ENCODE measurements at regions not wholly inside any gene's neighbourhood (a gene's known extent, or its start where the extent isn't known, plus 50 kb on each side); places are given as distances from the start of the nearest gene placed in this dataset.
"Not testable (repeated sequence)": the region's sequence is repeated elsewhere in the genome, so short reads cannot be mapped to it uniquely, and the experiment has no call there.

DNA sequence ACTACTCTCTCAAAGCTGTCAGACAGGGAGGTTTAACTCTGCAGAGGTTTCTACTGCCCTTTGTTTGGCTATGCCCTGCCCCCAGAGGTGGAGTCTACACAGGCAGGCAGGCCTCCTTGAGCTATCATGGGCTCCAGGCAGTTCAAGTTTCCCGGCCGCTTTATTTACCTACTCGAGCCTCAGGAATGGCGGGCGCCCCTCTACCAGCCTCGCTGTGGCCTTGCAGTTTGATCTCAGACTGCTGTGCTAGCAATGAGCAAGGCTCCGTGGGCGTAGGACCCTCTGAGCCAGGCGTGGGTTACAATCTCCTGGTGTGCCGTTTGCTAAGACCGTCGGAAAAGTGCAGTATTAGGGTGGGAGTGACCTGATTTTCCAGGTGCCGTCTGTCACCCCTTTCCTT, 124.3 kb downstream of the PTCHD1 start:
- not testable (repeated sequence) for DNase-seq

DNA sequence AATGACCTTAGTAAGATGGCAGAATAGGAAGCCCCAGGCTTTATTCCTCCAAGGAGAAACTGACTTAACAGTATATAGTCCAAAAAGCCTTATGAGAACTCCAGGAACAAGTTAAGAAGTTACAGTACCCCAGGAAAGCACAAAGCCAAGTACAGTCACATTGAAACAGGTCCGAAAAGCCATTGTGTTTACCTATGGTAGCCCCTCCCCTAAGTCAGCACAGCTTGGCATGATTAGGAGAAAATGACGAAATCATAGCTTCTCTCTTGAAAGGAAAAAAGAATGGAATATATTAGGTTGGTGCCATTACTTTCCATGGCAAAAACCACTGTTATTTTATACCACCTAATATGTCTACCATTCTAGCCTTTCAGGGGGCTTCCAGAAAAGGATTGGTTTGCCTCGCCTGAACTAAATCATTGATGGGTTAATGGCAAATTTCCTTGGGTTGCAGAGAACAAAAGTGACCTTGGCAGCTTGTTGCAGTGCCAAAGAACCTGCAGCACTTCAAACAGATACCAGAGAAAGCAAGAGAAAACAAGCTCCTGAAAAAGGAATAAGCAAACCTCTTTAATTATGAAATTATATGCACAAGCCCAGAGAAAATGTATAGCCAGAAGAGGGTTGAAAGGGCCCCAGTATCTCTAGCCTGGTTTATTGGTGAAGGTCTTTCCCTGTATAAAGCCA, 130.6 kb downstream of the PTCHD1 start:
- DNase-seq: no peak

DNA sequence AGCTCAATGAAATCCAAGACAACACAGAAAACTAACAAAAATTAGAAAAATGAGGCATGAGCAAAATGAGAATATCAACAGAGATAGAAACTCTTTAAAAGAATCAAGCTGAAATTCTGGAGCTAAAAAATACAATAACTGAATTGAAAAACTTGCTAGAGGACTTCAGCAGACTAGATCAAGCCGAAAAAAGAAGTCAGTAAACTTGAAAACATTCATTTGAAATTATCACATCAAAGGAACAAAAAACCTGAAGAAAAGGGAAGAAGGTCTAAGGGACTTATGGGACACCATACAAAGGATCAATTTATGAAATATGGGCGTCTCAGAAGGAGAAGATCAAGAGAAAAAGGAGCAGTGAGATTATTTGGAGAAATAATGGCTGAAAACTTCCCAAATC, 131.3 kb downstream of the PTCHD1 start:
- DNase-seq: no peak

DNA sequence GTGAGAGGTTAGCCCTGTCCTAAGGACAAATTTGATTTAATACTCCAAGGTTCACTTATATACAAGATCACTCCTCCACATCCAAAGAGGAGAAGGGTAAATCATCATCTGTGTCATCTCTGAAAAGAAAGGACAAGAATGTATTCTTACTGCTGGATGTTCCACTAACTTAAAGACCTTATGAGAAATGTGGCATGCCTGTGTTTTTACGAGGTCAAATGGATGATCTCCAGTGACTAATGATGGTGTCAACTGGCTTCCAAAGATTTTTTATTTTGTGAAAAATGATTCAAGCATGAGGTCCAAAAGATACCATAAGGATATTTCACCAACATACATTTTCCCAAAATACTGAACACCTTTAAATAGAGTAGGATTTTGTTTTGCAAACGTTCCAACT, 143.4 kb downstream of the PTCHD1 start:
- no peak for DNase-seq

DNA sequence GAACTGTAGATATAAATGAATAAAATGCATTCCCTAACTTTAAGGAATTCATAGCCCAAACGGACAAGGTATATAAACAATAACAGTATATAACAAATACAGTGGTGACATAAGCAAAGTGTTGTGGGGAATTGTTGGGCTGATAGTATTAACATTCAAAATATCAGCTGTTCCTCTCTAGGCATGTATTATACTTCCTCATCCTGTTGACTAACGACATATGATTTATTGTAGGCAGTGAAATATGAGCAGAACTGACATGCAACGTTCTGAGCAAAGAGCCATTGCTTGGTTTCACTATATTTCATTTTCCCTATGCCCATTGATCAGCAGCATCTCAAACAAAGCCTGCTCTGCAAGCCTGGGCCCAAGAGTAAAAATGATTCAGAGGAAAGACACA, 143.9 kb downstream of the PTCHD1 start:
- no peak for DNase-seq

DNA sequence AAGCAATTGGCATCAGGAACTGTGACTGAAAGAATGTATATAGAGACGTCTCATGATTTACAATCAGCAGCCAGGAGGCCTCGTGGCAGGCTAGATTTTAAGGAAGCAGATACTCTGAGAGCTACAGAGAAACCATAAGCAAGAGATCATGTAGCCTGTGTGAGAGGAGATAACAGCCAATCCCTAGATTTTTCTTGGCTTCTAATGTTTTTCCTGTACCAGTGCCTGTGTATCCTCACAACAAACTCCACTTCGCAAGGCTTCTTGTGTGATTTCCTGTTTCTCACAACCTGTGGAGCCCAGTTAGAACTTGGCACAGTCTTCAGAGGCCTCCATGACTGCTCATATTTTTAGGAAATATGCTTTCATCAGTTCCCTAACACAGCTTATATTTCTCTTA, 147.9 kb downstream of the PTCHD1 start:
- DNase-seq: no peak

DNA sequence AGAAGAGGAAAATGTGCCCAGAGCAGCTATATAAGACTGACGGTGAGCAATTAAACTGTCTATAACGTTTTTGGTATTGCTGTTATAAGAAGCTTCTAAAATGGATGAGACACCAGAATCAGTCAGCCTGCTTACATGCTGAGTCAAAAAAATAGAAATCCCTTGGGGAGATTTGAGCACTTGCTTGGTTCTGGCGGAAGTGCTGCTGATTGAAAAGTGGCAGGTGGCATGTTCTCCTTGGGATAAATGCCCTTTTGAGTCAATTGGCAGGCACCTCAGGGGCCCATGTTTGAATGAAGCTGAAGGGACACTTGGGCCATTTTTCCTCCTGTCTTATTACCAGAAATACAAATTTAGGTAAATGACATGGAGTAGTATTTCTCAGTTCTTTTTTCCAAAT, 148.7 kb downstream of the PTCHD1 start:
- DNase-seq: peak in 1 of 3 experiments; percentile 27

DNA sequence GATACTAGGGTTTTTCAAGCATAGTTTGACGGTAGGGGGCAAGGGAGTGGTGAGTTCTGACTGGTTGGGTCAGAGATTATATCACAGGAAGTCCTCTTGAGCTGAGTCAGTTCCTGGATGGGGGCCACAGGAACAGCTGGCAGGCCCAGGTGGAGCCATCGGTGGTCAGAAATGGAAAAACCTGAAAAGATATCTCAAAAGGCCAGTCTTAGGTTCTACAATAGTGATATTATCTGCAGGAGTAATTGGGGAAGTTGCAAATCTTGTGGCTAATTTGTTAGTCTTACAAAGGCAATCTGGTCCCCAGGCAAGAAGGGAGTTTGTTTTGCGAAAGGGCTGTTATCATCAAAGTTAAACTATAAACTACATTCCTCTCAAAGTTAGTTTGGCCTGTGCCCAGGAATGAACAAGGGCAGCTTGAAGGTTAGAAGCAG, 159.3 kb downstream of the PTCHD1 start:
- no peak for DNase-seq

DNA sequence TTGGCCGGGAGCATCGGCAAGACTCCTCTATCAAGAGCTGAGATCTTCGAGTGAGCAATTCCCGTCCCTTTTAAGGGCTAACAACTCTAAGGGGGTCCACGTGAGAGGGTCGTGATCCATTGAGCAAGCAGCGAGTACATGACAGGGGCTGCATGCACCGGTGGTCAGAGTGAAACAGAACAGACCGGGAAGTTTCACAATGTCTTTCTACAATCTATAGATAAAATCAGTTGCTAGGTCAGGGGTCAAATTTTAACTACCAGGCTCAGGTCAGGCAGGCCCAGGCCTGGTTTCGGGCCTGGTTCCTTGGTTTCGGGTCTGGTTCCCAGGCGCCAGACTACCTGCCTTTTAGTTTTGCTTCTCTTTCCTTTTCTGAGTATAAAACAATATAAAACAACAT, 160.1 kb downstream of the PTCHD1 start:
- DNase-seq: no peak

DNA sequence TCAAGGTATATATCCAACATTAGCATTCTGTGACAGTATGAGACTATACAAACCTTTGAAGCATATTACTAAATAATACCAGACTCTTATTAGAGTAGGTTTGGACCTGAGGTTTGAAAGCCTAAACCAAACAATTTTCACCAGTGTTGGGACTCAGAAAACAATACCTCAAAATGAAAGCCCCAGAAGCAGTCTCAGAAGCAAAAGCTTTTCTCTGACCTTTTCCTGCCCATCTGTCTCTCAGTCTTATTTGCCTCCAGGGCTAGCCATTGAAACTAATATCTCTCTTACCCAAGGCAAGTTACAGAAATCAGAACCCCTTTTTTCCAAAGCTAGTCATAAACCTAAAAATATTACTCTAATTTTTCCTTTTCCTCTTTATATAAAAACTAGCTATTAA, 163.3 kb downstream of the PTCHD1 start:
- DNase-seq: no peak

DNA sequence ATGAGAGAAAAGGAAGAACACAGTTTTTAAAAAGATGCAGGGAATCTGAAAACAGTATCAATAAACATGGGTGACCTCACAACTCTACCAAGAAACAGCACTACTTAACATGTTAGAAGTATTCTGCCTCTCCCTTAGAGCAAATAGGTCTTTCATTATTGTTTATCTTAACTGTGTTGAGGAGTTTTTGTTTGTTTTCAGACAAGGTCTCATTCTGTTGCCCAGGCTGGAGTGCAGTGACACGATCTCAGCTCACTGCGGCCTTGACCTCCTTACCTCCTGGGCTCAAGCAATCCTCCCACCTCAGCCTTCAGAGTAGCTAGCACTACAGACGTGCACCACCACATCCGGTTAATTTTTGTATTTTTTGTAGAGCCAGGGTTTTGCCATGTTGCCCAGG, 165.3 kb upstream of the PRDX4 start:
- no peak for DNase-seq

DNA sequence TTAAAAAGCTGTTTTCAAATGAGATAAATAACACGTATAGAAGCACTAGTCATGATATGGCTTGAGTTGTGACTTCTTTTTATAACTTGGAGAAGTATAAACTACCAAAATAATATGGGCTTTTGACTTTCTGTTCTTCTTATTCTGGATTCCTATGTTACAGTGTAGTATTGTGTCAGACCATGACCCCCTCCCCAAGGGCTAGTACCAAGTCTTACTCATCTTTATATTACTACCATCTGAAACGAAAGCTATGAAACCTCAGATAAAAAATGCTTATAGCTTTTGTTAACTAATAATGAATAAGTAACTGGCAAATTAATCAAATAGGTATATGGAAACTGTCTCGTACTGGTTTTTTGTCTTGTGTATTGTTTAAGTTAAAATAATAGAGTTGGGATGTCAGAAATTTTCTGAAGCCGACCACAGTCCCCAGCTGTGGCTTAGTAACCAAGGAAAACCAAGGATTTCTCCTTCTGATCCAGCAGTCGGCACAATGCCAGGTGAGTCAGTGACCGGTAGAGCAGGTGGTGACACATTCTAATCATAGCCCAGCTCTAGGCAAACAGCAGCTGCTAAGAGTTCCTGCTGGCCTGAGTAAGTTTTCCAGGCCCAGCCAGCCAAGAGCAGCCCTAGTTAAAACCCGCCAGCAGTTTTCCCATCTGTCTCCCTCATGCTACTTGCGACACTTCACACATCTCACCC, 163.3 kb upstream of the PRDX4 start:
- DNase-seq: peak in 2 of 3 experiments; percentile 83 to 96

DNA sequence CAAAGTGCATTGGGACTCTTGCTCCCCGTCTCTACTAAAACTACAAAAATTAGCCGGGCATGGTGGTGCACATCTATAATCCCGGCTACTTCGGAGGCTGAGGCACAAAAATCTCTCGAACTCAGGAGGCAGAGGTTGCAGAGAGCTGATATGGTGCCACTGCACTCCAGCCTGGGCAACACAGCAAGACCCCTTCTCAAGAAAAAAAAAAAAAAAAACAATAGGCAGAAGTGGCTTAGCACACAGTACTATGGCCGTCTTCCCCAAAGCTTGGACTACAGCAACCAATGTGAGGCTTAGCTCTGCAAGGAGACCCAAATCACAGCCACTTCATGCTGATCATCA, 162.8 kb upstream of the PRDX4 start:
- no peak for DNase-seq

DNA sequence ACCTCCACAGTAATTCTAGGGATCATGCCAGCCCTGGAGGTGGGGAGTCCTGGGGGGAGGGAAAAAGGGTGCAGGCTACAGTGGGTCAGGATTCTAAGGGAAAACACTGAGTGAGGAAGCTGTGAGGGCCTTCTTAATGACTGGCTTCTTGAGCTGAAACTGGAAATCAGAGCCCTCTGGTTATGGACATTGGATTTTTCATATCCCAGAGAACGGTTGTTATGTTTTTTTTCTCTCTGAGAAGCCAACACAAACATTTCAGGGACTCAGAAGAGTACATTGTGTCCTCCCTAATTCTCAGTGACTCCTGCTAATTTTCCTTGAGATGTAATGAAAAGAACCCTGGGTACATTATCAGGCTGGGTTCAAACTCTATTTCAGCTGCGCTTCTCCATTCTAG, 162.4 kb upstream of the PRDX4 start:
- peak in 1 of 3 experiments; percentile 49 for DNase-seq

DNA sequence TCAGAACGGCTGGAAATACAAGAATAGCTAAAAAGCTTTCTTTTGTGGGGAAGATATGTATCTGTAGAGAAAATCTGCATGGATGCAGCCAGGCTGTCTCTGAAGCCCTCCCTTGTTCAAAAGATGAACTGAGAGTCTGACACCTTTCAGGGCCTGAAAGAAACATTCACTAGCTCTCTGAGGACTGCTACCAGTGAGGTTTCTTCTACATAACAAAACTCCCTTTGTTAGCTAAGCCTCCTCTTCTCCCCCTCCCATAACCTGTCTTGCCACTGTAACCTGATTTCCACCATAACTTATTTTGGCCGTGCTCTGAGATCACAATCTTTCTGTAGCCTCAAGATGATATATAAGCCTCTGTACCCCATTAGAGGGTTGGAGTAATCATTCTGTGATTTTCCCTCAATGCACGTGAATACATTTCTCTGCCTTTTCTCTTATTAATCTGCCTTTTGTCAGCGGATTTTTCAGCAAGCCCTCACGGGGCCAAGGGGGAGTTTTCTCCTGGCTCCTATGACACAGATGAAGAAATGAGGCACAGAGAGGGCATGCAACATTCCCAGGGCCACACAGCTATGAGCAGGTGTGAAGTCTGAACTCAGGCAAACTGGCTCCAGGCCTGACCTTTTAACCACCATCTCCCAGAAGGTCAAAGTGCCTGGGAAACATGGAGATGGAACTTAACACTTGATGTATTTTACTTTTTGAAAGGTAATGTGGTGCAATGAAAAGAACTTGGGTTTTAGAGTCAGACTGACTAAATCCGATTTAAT, 161.6 kb upstream of the PRDX4 start:
- no peak for DNase-seq

DNA sequence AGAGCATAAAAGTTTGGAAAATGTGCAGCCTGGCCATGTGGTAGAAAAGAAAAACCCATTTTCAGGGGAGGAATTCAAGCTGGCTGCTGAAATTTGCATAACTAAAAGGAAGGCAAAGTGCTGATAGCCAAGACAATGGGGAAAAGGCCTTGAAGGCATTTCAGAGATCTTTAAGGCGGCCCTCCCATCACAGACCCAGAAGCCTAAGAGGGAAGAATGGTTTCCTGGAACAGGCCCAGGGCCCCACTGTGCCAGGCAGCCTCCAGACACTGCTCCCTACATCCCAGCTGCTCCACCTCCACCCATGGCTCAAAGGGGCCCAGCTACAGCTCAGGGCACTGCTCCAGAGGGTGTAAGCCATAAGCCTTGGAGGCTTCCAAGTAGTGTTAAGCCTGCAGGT, 158.0 kb upstream of the PRDX4 start:
- no peak for DNase-seq

DNA sequence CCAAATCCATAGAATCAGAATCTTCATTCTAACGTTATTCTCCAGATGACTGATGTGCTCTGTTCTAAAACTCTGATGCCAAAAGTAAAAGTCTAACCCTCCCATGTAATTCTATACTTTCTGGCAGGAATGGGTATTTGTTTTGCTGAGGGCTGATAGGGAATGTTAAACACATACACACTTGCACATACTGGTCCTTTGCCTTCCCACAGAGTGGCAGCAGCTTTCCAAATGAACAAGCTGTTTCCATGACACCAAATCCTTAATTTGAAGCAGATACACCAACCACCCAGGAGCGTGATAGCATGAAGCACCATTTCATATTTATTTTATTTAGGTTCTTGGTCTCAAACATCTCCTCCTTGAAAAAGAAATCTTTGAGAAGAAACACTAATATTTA, 155.5 kb upstream of the PRDX4 start:
- DNase-seq: peak in 2 of 3 experiments; percentile 15 to 44

DNA sequence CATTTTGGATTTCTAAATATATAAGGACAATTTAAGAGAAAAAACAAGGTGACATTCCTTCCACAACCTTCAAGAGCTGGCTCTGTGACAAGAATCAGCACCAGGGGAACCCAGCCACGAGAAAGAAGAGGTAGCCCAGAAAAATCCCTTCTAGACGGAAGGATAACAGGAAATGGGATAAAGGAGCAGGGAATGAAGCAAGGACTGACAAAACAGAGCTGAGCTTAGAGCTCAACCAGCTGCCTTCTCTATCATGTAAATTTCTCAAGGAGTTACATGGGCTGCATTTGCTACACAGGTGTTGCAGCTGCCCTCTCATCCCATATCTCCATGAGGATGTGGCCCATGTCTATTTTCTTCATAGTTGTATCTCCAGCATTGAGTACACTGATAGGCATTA, 154.2 kb upstream of the PRDX4 start:
- DNase-seq: no peak

DNA sequence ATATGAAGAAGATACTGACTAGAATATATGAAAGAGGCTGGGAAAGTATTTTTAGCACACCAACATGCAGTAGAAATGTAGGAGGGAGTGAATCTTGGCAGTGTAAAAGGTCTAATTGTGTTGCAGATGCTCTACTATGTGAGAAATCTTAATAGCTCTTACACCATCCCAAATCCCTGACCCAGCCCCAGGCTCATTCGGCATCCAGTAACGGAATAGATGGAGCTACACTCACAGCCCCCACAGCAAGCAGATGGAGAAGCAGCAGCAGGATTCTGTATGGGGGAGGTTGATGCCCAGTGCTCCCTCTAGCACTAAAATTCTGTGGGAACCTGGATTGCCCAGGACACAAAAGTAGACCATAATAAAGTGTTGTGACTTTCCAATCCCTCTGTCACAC, 153.2 kb upstream of the PRDX4 start:
- DNase-seq: no peak

DNA sequence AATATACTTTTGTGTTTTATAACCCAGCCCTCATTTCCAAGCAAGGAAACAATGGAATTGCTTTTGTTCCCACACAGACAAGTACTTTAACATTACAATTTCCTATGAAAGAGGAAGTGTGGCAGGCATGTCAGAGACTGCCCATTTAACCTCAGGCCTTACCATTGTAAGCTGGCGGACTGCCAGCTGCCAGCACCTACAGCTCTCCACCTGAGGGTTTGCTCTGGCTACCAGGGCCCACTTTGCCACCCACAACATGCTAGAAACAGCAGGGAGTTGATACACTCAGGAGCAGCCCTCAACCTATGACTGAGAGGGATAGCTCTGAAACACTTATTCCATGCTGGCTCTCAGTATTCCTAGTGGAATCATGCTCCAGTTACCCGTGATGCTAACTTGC, 152.3 kb upstream of the PRDX4 start:
- peak in 2 of 3 experiments; percentile 67 to 88 for DNase-seq

DNA sequence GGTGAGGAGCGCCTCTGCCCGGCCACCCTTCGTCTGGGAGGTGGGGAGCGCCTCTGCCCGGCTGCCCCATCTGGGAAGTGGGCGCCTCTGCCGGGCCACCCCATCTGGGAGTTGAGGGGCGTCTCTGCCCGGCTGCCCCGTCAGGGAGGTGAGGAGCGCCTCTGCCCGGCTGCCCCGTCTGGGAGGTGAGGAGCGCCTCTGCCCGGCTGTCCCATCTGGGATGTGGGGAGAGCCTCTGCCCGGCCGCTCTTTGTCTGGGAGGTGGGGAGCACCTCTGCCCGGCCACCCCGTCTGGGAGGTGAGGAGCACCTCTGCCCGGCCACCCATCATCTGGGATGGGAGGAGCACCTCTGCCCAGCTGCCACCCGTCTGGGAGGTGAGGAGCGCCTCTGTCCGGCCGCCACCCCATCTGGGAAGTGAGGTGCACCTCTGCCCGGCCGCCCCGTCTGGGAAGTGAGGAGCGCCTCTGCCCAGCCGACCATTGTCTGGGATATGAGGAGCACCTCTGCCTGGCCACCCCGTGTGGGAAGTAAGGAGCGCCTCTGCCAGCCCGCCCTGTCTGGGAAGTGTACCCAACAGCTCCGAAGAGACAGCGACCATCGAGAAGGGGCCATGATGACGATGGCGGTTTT, 144.2 kb upstream of the PRDX4 start:
- not testable (repeated sequence) for DNase-seq

DNA sequence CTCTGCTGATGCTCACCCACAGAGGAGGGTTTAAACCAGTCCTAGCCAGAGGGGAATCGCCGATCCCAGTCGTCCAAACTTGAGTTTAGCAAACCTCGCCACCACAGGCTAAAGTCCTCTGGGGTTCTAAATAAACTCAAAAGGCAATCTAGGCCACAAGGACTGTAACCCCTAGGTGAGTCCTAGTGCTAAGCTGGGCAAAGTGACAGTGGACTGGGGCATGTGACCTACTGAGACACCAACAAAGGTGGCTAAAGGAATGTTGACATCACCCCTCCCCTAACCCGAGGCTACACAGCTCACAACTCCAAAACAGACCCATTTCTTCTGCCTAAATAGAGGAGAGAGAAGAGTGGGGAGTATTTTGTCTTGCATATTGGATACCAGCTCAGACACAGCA, 142.8 kb upstream of the PRDX4 start:
- DNase-seq: no peak

DNA sequence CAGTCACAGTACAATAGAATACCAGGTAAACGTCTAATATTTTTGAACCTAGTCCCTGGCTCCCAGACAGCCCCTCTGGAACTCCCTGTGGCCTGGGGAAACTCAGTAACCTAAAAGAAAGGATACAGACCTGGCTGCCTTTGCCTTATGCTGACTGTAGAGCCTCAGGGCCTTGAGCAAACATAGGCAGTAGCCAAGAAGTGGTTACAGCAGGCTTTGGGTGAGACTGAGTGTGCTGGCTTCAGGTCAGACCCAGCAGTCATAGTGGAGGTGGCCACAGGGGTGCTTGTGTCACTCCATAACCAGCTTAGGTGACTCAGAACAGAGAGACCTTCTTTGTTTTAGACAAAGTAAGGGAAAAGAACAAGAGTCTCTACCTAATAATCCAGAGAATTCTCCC, 141.8 kb upstream of the PRDX4 start:
- DNase-seq: no peak

DNA sequence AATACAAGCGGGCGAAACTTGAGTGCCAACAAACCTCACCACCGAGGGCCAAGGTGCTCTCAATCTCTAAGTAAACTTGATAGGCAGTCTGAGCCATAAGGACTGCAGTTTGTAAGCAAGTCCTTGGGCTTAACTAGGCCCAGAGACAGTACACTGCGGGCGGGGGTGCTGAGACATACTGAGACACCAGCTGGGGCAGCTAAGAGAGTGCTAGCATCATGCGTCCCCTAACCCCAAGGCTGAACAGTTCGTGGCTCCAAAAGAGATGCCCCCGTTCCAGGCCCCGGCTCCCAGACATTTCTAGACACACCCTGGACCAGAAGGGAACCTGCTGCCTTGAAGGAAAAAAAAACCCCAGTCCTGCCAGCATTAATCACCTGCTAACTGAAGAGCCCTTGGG, 126.8 kb upstream of the PRDX4 start:
- no peak for DNase-seq
